Astrocyte of the cerebellum (primary cell): ENCODE measurements at regions not wholly inside any gene's neighbourhood (a gene's known extent, or its start where the extent isn't known, plus 50 kb on each side); places are given as distances from the start of the nearest gene placed in this dataset.

Experiments
- DNase-seq: peaks from one replicate; pipeline ENCODE4 v3.0.0-alpha.2; 2011; ENCODE audit warnings: low read depth
- H3K4me3 ChIP-seq: 2 replicates; pipeline ENCODE4 v1.5.1; 2011; ENCODE audit warnings: mild to moderate bottlenecking, low read depth, low read length, moderate library complexity
- CTCF ChIP-seq: IDR thresholded peaks from 2 replicates; pipeline ENCODE4 v1.5.1; 2012; ENCODE audit warnings: low read length, low read depth, moderate library complexity, mild to moderate bottlenecking; ENCODE audit errors: missing control alignments
- in situ Hi-C: cut with HindIII; loops from 2 replicates; pipeline ENCODE4 v1.10.0; 2017; ENCODE audit warnings: low sequenced_read_pairs

GRCh38 chr2:81050580-81051095 lies 746.1 kb upstream of the LRRTM1 start:
- in situ Hi-C loops: no loop called here
- H3K4me3 ChIP-seq: no peak overlapping the region
- TF ChIP-seq CTCF: no peak
- DNase-seq: no peak

DNA sequence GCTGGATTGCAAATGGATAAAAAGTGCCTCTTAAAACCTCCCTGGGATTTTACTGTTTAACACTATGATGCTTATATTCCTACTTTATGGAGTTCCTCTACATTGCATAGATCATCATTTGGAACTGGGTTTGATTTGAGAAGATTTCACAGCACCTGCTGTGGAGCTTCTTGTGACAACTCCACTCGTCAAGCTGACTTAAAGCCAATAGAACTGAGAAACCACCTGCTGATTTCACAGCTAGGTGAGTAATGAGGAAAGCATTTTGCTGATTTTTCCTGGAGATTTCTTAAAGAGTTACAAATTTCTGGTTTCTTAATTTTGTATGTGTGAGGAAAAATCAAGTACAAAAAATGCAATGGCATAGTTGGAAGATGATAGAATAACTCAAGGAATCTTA lies 739.1 kb upstream of the LRRTM1 start:
- no peak overlapping the region for H3K4me3 ChIP-seq
- in situ Hi-C loops: no loop called here
- DNase-seq: no peak
- no peak for TF ChIP-seq CTCF

DNA sequence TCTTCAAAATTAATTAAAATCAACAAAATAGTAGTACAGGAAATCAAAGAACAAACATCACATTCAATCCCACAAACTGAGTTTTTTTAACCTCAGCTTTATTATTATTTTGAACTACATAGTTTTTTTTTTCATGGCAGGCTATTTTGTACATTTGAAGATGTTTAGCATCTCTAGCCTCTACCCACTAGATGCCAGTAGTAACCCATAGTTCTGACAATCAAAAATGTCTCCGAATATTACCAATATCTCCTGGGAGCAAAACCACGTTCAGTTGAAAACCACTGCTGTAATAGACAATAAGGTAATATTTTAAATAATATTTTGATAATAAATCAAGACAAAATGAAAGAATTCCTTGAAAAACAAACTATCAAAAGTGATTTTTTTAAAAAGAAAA lies 702.6 kb upstream of the LRRTM1 start:
- H3K4me3 ChIP-seq: no peak overlapping the region
- in situ Hi-C loops: no loop called here
- TF ChIP-seq CTCF: no peak
- no peak for DNase-seq

DNA sequence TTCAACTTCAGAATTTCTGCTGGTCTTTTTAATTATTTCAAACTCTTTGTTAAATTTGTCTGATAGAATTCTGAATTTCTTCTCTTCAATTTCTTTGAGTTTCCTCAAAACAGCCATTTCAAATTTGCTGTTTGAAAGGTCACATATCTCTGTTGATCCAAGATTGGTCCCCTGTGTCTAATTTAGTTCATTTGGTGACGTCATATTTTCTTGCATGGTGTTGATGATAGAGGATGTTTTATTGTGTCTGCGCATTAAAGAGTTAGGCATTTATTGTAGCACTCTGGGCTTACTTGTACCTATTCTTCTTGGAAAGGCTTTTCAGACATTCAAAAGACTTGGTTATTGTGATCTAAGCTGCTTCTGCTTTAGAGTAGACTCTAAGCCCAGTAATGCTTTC lies 698.4 kb upstream of the LRRTM1 start:
- H3K4me3 ChIP-seq: no peak overlapping the region
- in situ Hi-C loops: no loop called here
- no peak for TF ChIP-seq CTCF
- no peak for DNase-seq

- in situ Hi-C loops: no loop called here
- DNase-seq: no peak
- no peak for TF ChIP-seq CTCF
- H3K4me3 ChIP-seq: no peak overlapping the region
Measured at GRCh38 chr2:80987466-80987865, 682.9 kb upstream of the LRRTM1 start.

- no peak overlapping the region for H3K4me3 ChIP-seq
- in situ Hi-C loops: no loop called here
- no peak for TF ChIP-seq CTCF
- no peak for DNase-seq
Measured at GRCh38 chr2:80969900-80970299, 665.3 kb upstream of the LRRTM1 start.

DNA sequence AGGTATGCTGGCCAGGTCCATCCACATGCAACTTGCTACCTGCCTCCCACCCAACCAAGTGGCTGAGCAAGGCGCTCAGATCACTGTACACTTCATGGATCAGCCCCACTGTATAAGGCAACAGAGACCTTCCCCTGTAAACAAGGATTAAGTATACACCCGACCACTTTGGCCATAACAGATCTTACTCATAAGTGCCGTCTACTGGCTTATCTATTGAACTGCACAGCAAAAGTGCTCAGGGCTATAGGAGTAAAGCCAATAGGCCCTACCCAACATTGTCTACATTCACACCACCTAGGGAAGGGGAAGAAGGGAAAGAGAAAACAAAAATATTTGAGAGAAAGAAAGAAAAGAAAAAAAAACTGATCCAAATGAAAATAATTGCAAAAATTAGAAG lies 663.9 kb upstream of the LRRTM1 start:
- no peak for TF ChIP-seq CTCF
- DNase-seq: no peak
- no peak overlapping the region for H3K4me3 ChIP-seq
- in situ Hi-C loops: no loop called here
